Parathyroid adenoma (tissue), 2 donors: ENCODE measurements at regions not wholly inside any gene's neighbourhood (a gene's known extent, or its start where the extent isn't known, plus 50 kb on each side); places are given as distances from the start of the nearest gene placed in this dataset.

Experiments used
- H2AFZ ChIP-seq: fragments of 300-600 bp; sonication (generic); one replicate; pipeline ENCODE4 v1.7.0; 2017; ENCODE audit warnings: antibody characterized with exemption, mild to moderate bottlenecking
- H3K27ac ChIP-seq: fragments of 300-600 bp; sonication (generic); one replicate; pipeline ENCODE4 v1.7.0; 2017
- H3K27me3 ChIP-seq: fragments of 300-600 bp; sonication (generic); one replicate; pipeline ENCODE4 v1.7.0; 2017; ENCODE audit warnings: low read length; ENCODE audit not compliant: control insufficient read depth, insufficient read depth
- H3K36me3 ChIP-seq: fragments of 300-600 bp; sonication (generic); one replicate; pipeline ENCODE4 v1.7.0; 2017; ENCODE audit warnings: low read length; ENCODE audit not compliant: control insufficient read depth, insufficient read depth
- H3K4me1 ChIP-seq: fragments of 300-600 bp; sonication (generic); one replicate; pipeline ENCODE4 v1.7.0; 2017; ENCODE audit warnings: control low read depth
- H3K4me2 ChIP-seq: fragments of 300-600 bp; sonication (generic); one replicate; pipeline ENCODE4 v1.7.0; 2017; ENCODE audit warnings: low read length
- H3K4me3 ChIP-seq: fragments of 300-600 bp; sonication (generic); one replicate; pipeline ENCODE4 v1.7.0; 2017; ENCODE audit warnings: low read depth, low read length
- H3K79me2 ChIP-seq: fragments of 300-600 bp; sonication (generic); one replicate; pipeline ENCODE4 v1.7.0; 2017; ENCODE audit warnings: control low read depth
- H3K9ac ChIP-seq: fragments of 300-600 bp; sonication (generic); one replicate; pipeline ENCODE4 v1.7.0; 2017; ENCODE audit warnings: mild to moderate bottlenecking
- H3K9me3 ChIP-seq: fragments of 300-600 bp; sonication (generic); one replicate; pipeline ENCODE4 v1.7.0; 2017; ENCODE audit warnings: low read length; ENCODE audit not compliant: control insufficient read depth
- CTCF ChIP-seq: fragments of 300-600 bp; sonication (generic); IDR thresholded peaks from one replicate; pipeline ENCODE4 v1.7.0; 2017; ENCODE audit warnings: antibody characterized with exemption, mild to moderate bottlenecking
- donor health status: primary hyperparathyroidism.

DNA sequence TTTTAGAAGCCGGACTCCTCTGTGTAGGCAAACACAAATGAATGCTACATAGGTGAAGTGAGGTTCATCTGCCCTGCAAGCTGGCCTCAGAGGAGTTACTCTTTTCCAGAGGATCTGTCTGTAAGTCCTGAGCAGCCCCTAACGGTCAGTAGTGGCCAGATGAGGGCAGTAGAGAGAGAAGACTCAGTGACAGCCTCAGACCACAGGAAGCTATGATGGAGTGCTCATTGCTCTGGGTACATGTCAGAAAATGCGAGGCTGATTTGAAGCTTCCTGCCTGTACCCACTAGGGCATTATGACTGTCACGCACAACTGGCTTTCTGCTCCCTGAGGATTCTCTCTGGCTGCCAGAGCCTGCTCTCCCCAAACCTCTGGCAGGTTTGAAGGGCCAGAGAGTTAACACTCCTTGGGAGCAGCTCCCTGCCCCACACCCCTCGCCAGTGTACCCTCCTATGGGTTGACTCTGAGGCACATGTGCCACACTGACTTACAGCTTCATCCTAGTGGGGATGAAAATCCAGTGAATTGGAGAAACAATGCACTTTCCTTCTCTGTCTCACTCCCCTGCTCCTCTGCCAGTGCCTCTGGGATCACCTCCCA lies 141.5 kb downstream of the GABRG2 start:
- H3K36me3 ChIP-seq, result no peaks in the 10 kb centered on the region
- no peaks in the 10 kb centered on the region for H3K79me2 ChIP-seq
- H3K4me3 ChIP-seq, result no peak overlapping the region
- no peak overlapping the region for H3K27ac ChIP-seq
- no peak overlapping the region for H3K9ac ChIP-seq
- TF ChIP-seq CTCF, result no peak
- H2AFZ ChIP-seq, result no peak overlapping the region
- no peaks in the 10 kb centered on the region for H3K9me3 ChIP-seq
- no peak overlapping the region for H3K4me2 ChIP-seq
- H3K4me1 ChIP-seq, result no peaks in the 10 kb centered on the region
- H3K27me3 ChIP-seq, result no peaks in the 10 kb centered on the region

DNA sequence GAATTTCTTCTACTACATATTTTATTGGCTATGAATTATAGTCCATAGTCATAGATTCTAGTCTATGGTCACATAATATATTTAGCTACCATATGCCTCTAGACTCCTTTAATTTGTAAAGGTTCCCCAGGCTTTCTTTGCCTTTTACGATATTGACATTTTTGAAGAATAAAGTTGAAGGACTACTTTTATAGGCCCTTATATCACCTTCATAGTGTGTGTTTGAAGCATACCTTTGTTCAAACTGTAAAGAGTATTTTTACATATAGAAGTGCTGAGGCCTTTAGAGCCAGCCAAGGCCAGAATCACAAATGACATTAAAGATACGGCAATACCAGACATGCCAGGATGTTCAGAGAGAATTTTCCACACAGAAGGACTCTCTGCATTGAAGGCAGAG lies 147.0 kb downstream of the GABRG2 start:
- Histone ChIP-seq H2AFZ (no peak overlapping the region), H3K27ac (no peak overlapping the region), H3K4me1 (no peaks in the 10 kb centered on the region), H3K79me2 (no peaks in the 10 kb centered on the region), H3K4me2 (no peak overlapping the region), H3K36me3 (no peaks in the 10 kb centered on the region), H3K9me3 (no peaks in the 10 kb centered on the region), H3K9ac (no peak overlapping the region), H3K4me3 (no peak overlapping the region), H3K27me3 (no peaks in the 10 kb centered on the region)
- TF ChIP-seq CTCF, result no peak

DNA sequence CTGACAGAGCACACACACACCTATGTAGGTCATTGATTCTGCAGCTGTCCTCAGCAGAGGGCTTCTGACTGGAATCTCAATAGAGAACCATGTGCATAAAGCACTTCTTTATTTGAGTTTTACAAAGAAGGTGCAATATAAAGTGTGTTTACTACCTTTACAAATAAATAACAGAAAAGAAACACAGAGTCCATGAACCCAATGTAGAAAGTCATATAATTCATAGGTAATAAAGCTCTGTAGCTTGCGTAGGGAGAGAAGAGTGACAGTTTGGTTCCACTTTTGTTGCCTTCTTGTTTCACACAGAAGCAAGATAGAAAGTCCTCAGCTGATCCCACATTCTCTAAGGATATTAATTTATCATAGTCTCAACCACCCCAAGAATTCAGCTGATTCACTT lies 149.5 kb downstream of the GABRG2 start:
- H2AFZ ChIP-seq, result no peak overlapping the region
- H3K4me2 ChIP-seq, result no peak overlapping the region
- no peak for TF ChIP-seq CTCF
- no peaks in the 10 kb centered on the region for H3K9me3 ChIP-seq
- no peak overlapping the region for H3K9ac ChIP-seq
- no peak overlapping the region for H3K4me3 ChIP-seq
- no peaks in the 10 kb centered on the region for H3K36me3 ChIP-seq
- H3K4me1 ChIP-seq, result no peaks in the 10 kb centered on the region
- H3K27me3 ChIP-seq, result no peaks in the 10 kb centered on the region
- no peaks in the 10 kb centered on the region for H3K79me2 ChIP-seq
- H3K27ac ChIP-seq, result no peak overlapping the region

GRCh38 chr5:162221910-162222309 lies 154.3 kb downstream of the GABRG2 start:
- no peaks in the 10 kb centered on the region for H3K9me3 ChIP-seq
- H3K4me1 ChIP-seq, result no peaks in the 10 kb centered on the region
- no peaks in the 10 kb centered on the region for H3K36me3 ChIP-seq
- no peaks in the 10 kb centered on the region for H3K27me3 ChIP-seq
- TF ChIP-seq CTCF, result no peak
- no peak overlapping the region for H2AFZ ChIP-seq
- H3K79me2 ChIP-seq, result no peaks in the 10 kb centered on the region
- H3K4me3 ChIP-seq, result no peak overlapping the region
- no peak overlapping the region for H3K9ac ChIP-seq
- no peak overlapping the region for H3K27ac ChIP-seq
- H3K4me2 ChIP-seq, result no peak overlapping the region

DNA sequence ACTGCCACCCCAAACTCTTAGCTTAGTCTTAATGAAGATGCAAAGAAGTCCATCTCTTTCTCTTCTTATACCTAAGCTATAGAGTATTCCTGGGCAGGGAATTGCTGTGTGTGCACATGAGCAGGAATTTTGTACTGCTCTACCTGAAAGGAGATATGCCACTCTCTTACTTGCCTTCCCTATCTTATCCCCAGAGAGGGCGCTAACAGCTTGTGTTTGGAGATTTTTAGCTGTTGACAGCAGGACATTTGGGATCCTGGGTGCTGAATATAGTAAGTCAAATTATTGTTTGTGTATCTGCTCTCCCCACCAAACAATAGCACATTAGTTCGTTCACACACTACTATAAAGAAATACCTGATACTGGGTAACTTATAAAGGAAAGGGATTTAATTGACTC lies 159.5 kb downstream of the GABRG2 start:
- H3K9me3 ChIP-seq, result no peaks in the 10 kb centered on the region
- H2AFZ ChIP-seq, result no peak overlapping the region
- no peak overlapping the region for H3K27ac ChIP-seq
- no peaks in the 10 kb centered on the region for H3K4me1 ChIP-seq
- no peak overlapping the region for H3K4me2 ChIP-seq
- H3K79me2 ChIP-seq, result no peaks in the 10 kb centered on the region
- no peak overlapping the region for H3K4me3 ChIP-seq
- TF ChIP-seq CTCF, result no peak
- H3K27me3 ChIP-seq, result no peaks in the 10 kb centered on the region
- H3K9ac ChIP-seq, result no peak overlapping the region
- H3K36me3 ChIP-seq, result no peaks in the 10 kb centered on the region
